ENCODE measurements at regions not wholly inside any gene's neighbourhood (a gene's known extent, or its start where the extent isn't known, plus 50 kb on each side); places are given as distances from the start of the nearest gene placed in this dataset.

- no peak for TF ChIP-seq EZH2phosphoT487 (IDR thresholded peaks at IDR 0.05; ENCODE audit: borderline replicate concordance, low read length)
- TF ChIP-seq CTCF (IDR thresholded peaks at IDR 0.05; ENCODE audit: low read depth, low read length, poor library complexity, severe bottlenecking): no peak
These were observed 82.3 kb downstream of the TRIM29 start for GRCh38 chr11:120055646-120056045.
